SK-N-SH (cell line): ENCODE measurements at regions not wholly inside any gene's neighbourhood (a gene's known extent, or its start where the extent isn't known, plus 50 kb on each side); places are given as distances from the start of the nearest gene placed in this dataset.

Experiments used
- CTCF ChIA-PET: fragments of 300-600, 350-600 bp; formaldehyde crosslinking; extraction: SDS; loops from one replicate; lab custom pipeline; 2021; lab: Yijun Ruan, JAX
- POLR2A ChIA-PET: fragments of 350-600 bp; sonication (Branson Sonifier 250); formaldehyde crosslinking; extraction: SDS; loops from one replicate; lab custom pipeline; 2020; ENCODE audit warnings: antibody characterized with exemption, inconsistent platforms; lab: Yijun Ruan, JAX
- DNase-seq: peaks from one replicate; pipeline ENCODE4 v3.0.0; 2012
- H2AFZ ChIP-seq: fragments of 200-600 bp; sonication (generic); 2 replicates; pipeline ENCODE4 v1.8.1; 2016; ENCODE audit warnings: antibody characterized with exemption, mild to moderate bottlenecking, low read depth
- H3F3A ChIP-seq: fragments of 200-600 bp; sonication (generic); replicated peaks from 2 replicates; pipeline ENCODE3; 2016; ENCODE audit warnings: antibody characterized with exemption, mild to moderate bottlenecking; ENCODE audit not compliant: insufficient read depth
- H3K27ac ChIP-seq, 2 experiments: fragments of 200-500 bp in 1 of 2; fragments of 200-600 bp in 1 of 2; sonication (Bioruptor generic) in 1 of 2; sonication (generic), shearing (Covaris generic) in 1 of 2; 2 replicates each; pipeline versions ENCODE4 v1.5.1 to v1.6.1; 2014 to 2016; ENCODE audit warnings: low read depth in 2 of 2, inconsistent platforms in 1 of 2, low read length in 1 of 2, mild to moderate bottlenecking in 1 of 2, mixed read lengths in 1 of 2
- H3K27me3 ChIP-seq: fragments of 200-600 bp; sonication (generic), shearing (Covaris generic); 2 replicates; pipeline ENCODE4 v1.6.1; 2016; ENCODE audit warnings: mixed run types; ENCODE audit not compliant: insufficient read depth
- H3K36me3 ChIP-seq, 2 experiments: fragments of 200-500 bp in 1 of 2; fragments of 200-600 bp in 1 of 2; sonication (Bioruptor generic) in 1 of 2; sonication (generic) in 1 of 2; replicated peaks in 1 of 2; 2 replicates each; pipeline versions ENCODE3 to v1.5.1; 2014 to 2016; ENCODE audit warnings: low read length in 1 of 2, mild to moderate bottlenecking in 1 of 2; ENCODE audit not compliant: insufficient read depth in 2 of 2, control insufficient read depth in 1 of 2
- H3K4me1 ChIP-seq, 2 experiments: fragments of 200-500 bp in 1 of 2; fragments of 200-600 bp in 1 of 2; sonication (Bioruptor generic) in 1 of 2; sonication (generic), shearing (Covaris generic) in 1 of 2; 2 replicates each; pipeline versions ENCODE4 v1.5.1 to v1.6.1; 2014 to 2016; ENCODE audit warnings: low read depth in 1 of 2, low read length in 1 of 2, mixed run types in 1 of 2; ENCODE audit not compliant: insufficient read depth in 2 of 2, control insufficient read depth in 1 of 2
- H3K4me2 ChIP-seq: fragments of 200-600 bp; sonication (generic), shearing (Covaris generic); 2 replicates; pipeline ENCODE4 v1.6.1; 2017; ENCODE audit warnings: mixed run types
- H3K4me3 ChIP-seq, 2 experiments: fragments of 200-500 bp in 1 of 2; fragments of 200-600 bp in 1 of 2; sonication (Bioruptor generic) in 1 of 2; sonication (generic), shearing (Covaris generic) in 1 of 2; 2 replicates each; pipeline versions ENCODE4 v1.5.1 to v1.8.1; 2014 to 2016; ENCODE audit warnings: low read depth in 2 of 2, inconsistent platforms in 1 of 2, low read length in 1 of 2, mild to moderate bottlenecking in 1 of 2, mixed read lengths in 1 of 2, moderate library complexity in 1 of 2
- H3K79me2 ChIP-seq: fragments of 200-600 bp; sonication (generic); 2 replicates; pipeline ENCODE4 v1.8.1; 2017; ENCODE audit warnings: mild to moderate bottlenecking; ENCODE audit not compliant: insufficient read depth
- H3K9ac ChIP-seq: fragments of 200-600 bp; sonication (generic); 2 replicates; pipeline ENCODE4 v1.6.1; 2017; ENCODE audit warnings: mixed run types
- H3K9me2 ChIP-seq: fragments of 200-600 bp; sonication (generic); 2 replicates; pipeline ENCODE4 v1.6.1; 2017; ENCODE audit warnings: mixed run types
- H3K9me3 ChIP-seq: fragments of 200-600 bp; sonication (generic); 2 replicates; pipeline ENCODE4 v1.6.1; 2017; ENCODE audit warnings: mixed run types, mild to moderate bottlenecking, moderate library complexity
- H4K20me1 ChIP-seq: fragments of 200-600 bp; sonication (generic); 2 replicates; pipeline ENCODE4 v1.6.1; 2017; ENCODE audit warnings: mild to moderate bottlenecking, mixed run types; ENCODE audit not compliant: insufficient read depth
- CHD2 ChIP-seq: fragments of 150-350 bp; IDR thresholded peaks from 2 replicates; pipeline ENCODE4 v1.6.1; 2018; ENCODE audit warnings: low read length; ENCODE audit not compliant: partially characterized antibody
- FOSL2 ChIP-seq: IDR thresholded peaks from 2 replicates; pipeline ENCODE4 v1.4.0; 2012; ENCODE audit warnings: low read depth, mild to moderate bottlenecking, moderate library complexity, borderline replicate concordance
- GATA2 ChIP-seq: sonication (generic); formaldehyde crosslinking; IDR thresholded peaks from 2 replicates; pipeline ENCODE4 v1.5.0; 2020; ENCODE audit warnings: mild to moderate bottlenecking, missing genetic modification reagents
- JUND ChIP-seq: IDR thresholded peaks from 2 replicates; pipeline ENCODE4 v1.4.0; 2012
- MEF2A ChIP-seq: IDR thresholded peaks from 2 replicates; pipeline ENCODE4 v1.4.0; 2012; ENCODE audit warnings: low read depth, borderline replicate concordance
- RAD21 ChIP-seq: IDR thresholded peaks from 2 replicates; pipeline ENCODE4 v1.6.1; 2012; ENCODE audit warnings: mild to moderate bottlenecking, low read length
- TEAD4 ChIP-seq: IDR thresholded peaks from 2 replicates; pipeline ENCODE4 v1.4.0; 2012; ENCODE audit warnings: mild to moderate bottlenecking, borderline replicate concordance; ENCODE audit not compliant: insufficient read depth
- WGBS: methylation state at CpG from one replicate; pipeline ENCODE4 v1.1.6; 2017; ENCODE audit warnings: low lambda C conversion rate; 5-methylcytosine and 5-hydroxymethylcytosine counted together
- TF ChIP-seq, protein P1 (sequence below): IDR thresholded peaks from 2 replicates; pipeline ENCODE4 v1.4.0; 2012; ENCODE audit warnings: low read depth
- TF ChIP-seq, protein P2 (sequence below): IDR thresholded peaks from 2 replicates; pipeline ENCODE4 v1.6.1; 2012; ENCODE audit warnings: mild to moderate bottlenecking, low read depth, low read length, moderate library complexity

DNA sequence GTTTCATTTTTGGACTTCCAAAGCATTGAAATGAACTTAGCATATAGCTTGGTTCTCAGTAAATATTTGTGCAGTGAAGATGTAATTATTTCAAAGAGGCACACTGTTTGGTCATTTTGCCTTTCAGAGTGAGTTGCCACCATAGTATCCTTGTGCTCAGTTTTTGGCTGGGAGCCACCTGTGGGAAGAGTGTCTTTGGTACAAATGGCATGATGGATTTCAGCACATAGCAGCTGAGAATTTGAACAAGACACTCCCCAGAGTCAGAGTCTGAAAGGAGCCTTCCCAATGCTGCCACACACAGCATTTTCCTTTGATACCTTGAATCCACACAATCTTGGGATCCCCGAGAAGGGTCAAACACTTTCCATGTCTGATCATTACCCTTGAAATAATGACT is 897.2 kb upstream of the ARPP21 start:
- POLR2A ChIA-PET = no interaction called here

DNA sequence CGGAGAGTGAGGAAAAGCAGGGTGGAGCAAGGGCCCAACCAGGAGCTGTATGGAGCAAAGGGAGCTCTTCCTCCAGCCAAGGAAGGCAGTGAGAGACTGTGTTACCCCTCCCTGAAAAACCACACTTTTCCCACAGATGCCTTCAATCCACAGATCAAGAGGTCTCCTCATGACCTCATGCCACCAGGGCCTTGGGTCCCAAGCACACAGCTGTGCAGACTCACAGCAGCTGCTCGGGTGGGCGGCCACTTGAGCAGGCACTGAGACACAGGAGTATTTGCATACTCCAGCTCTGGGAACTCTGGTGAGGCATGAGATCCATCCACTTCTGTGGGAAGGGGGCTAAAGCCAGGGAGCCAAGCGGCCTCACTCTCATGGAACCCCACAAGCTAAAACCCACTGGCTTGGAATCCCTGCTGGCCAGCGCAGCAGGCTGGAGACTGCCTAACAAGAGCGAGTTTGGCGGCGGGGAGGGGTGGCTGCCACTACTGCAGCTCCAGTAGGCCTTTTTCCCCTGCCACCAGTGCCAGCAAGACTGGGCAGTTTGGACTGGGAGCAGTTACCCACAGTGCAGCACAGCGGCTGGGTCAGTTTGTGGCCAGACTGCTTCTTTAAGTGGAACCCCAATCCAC is 880.6 kb upstream of the ARPP21 start:
- ChIA-PET CTCF (interaction anchor here (1.5 kb wide), 1 partner anchor 15 kb away, joined by 4 read pairs; no protein-coding TSS in a partner anchor), POLR2A (no interaction called here)
- Histone ChIP-seq H3K9ac (no peak overlapping the region), H4K20me1 (no peaks in the 10 kb centered on the region), H3K79me2 (no peaks in the 10 kb centered on the region), H3K27ac (no peak overlapping the region), H3K4me3 (no peak overlapping the region), H3K36me3 (no peaks in the 10 kb centered on the region), H3K27me3 (no peaks in the 10 kb centered on the region), H3K4me1 (no peaks in the 10 kb centered on the region), H3K9me2 (no peaks in the 10 kb centered on the region)
- no peak for DNase-seq
- no peak for TF ChIP-seq CHD2
- TF ChIP-seq, all 33 proteins: peak for 0
- Histone ChIP-seq H2AFZ (no peak overlapping the region), H3K4me2 (no peak overlapping the region), H3F3A (no peaks in the 10 kb centered on the region), H3K9me3 (no peaks in the 10 kb centered on the region)
- 50% methylated on average over 6 of the region's 9 CpGs for WGBS

More for the DNA sequence above, 897.2 kb upstream of the ARPP21 start:
- no peaks in the 10 kb centered on the region for H3K36me3 ChIP-seq
- no peaks in the 10 kb centered on the region for H3K27me3 ChIP-seq
- TF ChIP-seq JUND = no peak
- TF ChIP-seq, protein P1, sequence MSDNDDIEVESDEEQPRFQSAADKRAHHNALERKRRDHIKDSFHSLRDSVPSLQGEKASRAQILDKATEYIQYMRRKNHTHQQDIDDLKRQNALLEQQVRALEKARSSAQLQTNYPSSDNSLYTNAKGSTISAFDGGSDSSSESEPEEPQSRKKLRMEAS = no peak
- no peak for TF ChIP-seq TEAD4
- TF ChIP-seq, protein P2, sequence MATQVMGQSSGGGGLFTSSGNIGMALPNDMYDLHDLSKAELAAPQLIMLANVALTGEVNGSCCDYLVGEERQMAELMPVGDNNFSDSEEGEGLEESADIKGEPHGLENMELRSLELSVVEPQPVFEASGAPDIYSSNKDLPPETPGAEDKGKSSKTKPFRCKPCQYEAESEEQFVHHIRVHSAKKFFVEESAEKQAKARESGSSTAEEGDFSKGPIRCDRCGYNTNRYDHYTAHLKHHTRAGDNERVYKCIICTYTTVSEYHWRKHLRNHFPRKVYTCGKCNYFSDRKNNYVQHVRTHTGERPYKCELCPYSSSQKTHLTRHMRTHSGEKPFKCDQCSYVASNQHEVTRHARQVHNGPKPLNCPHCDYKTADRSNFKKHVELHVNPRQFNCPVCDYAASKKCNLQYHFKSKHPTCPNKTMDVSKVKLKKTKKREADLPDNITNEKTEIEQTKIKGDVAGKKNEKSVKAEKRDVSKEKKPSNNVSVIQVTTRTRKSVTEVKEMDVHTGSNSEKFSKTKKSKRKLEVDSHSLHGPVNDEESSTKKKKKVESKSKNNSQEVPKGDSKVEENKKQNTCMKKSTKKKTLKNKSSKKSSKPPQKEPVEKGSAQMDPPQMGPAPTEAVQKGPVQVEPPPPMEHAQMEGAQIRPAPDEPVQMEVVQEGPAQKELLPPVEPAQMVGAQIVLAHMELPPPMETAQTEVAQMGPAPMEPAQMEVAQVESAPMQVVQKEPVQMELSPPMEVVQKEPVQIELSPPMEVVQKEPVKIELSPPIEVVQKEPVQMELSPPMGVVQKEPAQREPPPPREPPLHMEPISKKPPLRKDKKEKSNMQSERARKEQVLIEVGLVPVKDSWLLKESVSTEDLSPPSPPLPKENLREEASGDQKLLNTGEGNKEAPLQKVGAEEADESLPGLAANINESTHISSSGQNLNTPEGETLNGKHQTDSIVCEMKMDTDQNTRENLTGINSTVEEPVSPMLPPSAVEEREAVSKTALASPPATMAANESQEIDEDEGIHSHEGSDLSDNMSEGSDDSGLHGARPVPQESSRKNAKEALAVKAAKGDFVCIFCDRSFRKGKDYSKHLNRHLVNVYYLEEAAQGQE = no peak
- TF ChIP-seq FOSL2 = no peak
- TF ChIP-seq RAD21 = no peak
- no peak for TF ChIP-seq CHD2
- no peak for TF ChIP-seq MEF2A
- TF ChIP-seq GATA2 = no peak
- no peaks in the 10 kb centered on the region for H3K4me1 ChIP-seq
- H2AFZ ChIP-seq = no peak overlapping the region
- no peak overlapping the region for H3K9ac ChIP-seq
- no peaks in the 10 kb centered on the region for H3F3A ChIP-seq
- DNase-seq = no peak
- WGBS = 27% methylated on average over 1 of the region's 1 CpG
- H3K4me3 ChIP-seq = no peak overlapping the region
- CTCF ChIA-PET = no interaction called here
- no peak overlapping the region for H3K27ac ChIP-seq
- H3K79me2 ChIP-seq = no peaks in the 10 kb centered on the region
- H4K20me1 ChIP-seq = no peaks in the 10 kb centered on the region
- H3K4me2 ChIP-seq = no peak overlapping the region
- H3K9me2 ChIP-seq = no peaks in the 10 kb centered on the region
- 0 out of 2 replicates have a peak, but pooled peaks cover 6% of the 10 kb centered on the region for H3K9me3 ChIP-seq
